Osteoblast (primary cell): ENCODE measurements at regions not wholly inside any gene's neighbourhood (a gene's known extent, or its start where the extent isn't known, plus 50 kb on each side); places are given as distances from the start of the nearest gene placed in this dataset.

Experiments
- DNase-seq: peaks from one replicate; pipeline ENCODE4 v3.0.0; 2011; ENCODE audit warnings: low spot score, mixed read lengths; ENCODE audit not compliant: insufficient read length; ENCODE audit errors: missing footprints
- H2AFZ ChIP-seq: 2 replicates; pipeline ENCODE4 v1.6.0; 2011; ENCODE audit warnings: mild to moderate bottlenecking, low read length
- H3K27ac ChIP-seq: 2 replicates; pipeline ENCODE4 v1.5.1; 2011; ENCODE audit warnings: mild to moderate bottlenecking, low read depth, low read length, moderate library complexity
- H3K27me3 ChIP-seq: 2 replicates; pipeline ENCODE4 v1.6.0; 2012; ENCODE audit warnings: mild to moderate bottlenecking, control low read depth, inconsistent platforms, low read length, moderate library complexity; ENCODE audit not compliant: insufficient read depth
- H3K36me3 ChIP-seq: 2 replicates; pipeline ENCODE4 v1.5.1; 2011; ENCODE audit warnings: mild to moderate bottlenecking, low read length, control low read depth, moderate library complexity; ENCODE audit not compliant: insufficient read depth
- H3K4me1 ChIP-seq: 2 replicates; pipeline ENCODE4 v1.5.1; 2011; ENCODE audit warnings: mild to moderate bottlenecking, low read length, control low read depth, moderate library complexity; ENCODE audit not compliant: insufficient read depth
- H3K4me2 ChIP-seq: 2 replicates; pipeline ENCODE4 v1.6.0; 2011; ENCODE audit warnings: mild to moderate bottlenecking, low read length; ENCODE audit not compliant: insufficient read depth
- H3K4me3 ChIP-seq: fragments of 200-600 bp; sonication (generic); 3 replicates; pipeline ENCODE4 v1.5.1; 2012; ENCODE audit warnings: mild to moderate bottlenecking, low read length, inconsistent platforms; ENCODE audit not compliant: insufficient read depth
- H3K79me2 ChIP-seq: 2 replicates; pipeline ENCODE4 v1.6.0; 2012; ENCODE audit warnings: mild to moderate bottlenecking, low read length, control low read depth, inconsistent platforms; ENCODE audit not compliant: insufficient read depth
- H3K9me3 ChIP-seq: 2 replicates; pipeline ENCODE4 v1.5.1; 2011; ENCODE audit warnings: low read depth, low read length, control low read depth
- H4K20me1 ChIP-seq: 2 replicates; pipeline ENCODE4 v1.6.0; 2012; ENCODE audit warnings: mild to moderate bottlenecking, low read length, control low read depth; ENCODE audit not compliant: insufficient read depth
- CTCF ChIP-seq: IDR thresholded peaks from 2 replicates; pipeline ENCODE4 v1.5.1; 2011; ENCODE audit warnings: mild to moderate bottlenecking, low read depth, low read length, moderate library complexity; ENCODE audit errors: extremely low read depth

DNA sequence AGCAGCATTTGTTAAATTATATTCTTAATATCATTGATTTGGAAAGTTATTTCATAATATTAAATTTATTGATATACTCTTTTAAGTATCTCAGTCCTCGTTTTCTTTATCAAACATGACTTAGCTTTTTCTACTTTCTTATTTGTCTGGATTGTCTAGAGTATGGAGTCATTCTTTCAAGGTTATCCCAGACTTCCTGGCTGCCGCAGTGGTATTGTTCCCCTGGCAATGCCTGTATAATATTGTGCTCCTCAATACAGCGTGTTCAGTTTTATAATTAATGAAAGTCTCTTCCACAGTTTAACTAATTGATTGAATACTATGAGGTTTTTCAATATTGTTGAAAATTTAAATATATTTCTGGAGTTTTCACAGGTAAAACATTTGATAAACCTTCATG, 310.9 kb downstream of the ANKRD50 start:
- Histone ChIP-seq H3K27ac (no peak overlapping the region), H3K79me2 (no peaks in the 10 kb centered on the region), H3K27me3 (no peaks in the 10 kb centered on the region), H4K20me1 (no peaks in the 10 kb centered on the region), H3K9me3 (no peaks in the 10 kb centered on the region), H2AFZ (no peak overlapping the region), H3K4me2 (no peak overlapping the region), H3K4me1 (no peaks in the 10 kb centered on the region), H3K4me3 (no peak overlapping the region), H3K36me3 (no peaks in the 10 kb centered on the region)
- DNase-seq: no peak
- no peak for TF ChIP-seq CTCF

DNA sequence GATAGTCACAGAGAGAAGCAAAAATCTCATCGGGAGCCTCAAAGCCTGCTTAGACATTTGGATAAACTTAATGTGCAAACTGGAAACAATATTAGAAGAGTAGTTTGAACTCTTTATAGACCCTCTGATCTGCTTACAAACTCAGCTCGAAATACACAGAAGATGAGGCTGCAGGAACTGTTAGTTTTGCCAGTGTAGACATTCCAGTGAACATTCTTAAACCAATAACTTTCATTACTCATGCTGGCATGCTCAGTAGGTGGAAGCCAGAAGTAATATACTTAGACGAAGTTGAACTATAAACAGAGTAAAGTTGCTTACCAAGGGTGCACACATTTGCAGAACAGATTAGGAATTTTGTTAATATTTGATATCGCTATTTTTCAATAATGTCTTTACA, 303.5 kb downstream of the ANKRD50 start:
- no peaks in the 10 kb centered on the region for H3K9me3 ChIP-seq
- H3K4me2 ChIP-seq: peak overlapping the region; percentile 32
- peaks cover 9% of the 10 kb centered on the region for H3K4me1 ChIP-seq
- peak overlapping the region; percentile 69 for H2AFZ ChIP-seq
- no peaks in the 10 kb centered on the region for H3K36me3 ChIP-seq
- H3K79me2 ChIP-seq: no peaks in the 10 kb centered on the region
- no peak overlapping the region for H3K4me3 ChIP-seq
- DNase-seq: no peak
- no peaks in the 10 kb centered on the region for H3K27me3 ChIP-seq
- peak overlapping the region; percentile 20 for H3K27ac ChIP-seq
- H4K20me1 ChIP-seq: no peaks in the 10 kb centered on the region
- TF ChIP-seq CTCF: no peak

DNA sequence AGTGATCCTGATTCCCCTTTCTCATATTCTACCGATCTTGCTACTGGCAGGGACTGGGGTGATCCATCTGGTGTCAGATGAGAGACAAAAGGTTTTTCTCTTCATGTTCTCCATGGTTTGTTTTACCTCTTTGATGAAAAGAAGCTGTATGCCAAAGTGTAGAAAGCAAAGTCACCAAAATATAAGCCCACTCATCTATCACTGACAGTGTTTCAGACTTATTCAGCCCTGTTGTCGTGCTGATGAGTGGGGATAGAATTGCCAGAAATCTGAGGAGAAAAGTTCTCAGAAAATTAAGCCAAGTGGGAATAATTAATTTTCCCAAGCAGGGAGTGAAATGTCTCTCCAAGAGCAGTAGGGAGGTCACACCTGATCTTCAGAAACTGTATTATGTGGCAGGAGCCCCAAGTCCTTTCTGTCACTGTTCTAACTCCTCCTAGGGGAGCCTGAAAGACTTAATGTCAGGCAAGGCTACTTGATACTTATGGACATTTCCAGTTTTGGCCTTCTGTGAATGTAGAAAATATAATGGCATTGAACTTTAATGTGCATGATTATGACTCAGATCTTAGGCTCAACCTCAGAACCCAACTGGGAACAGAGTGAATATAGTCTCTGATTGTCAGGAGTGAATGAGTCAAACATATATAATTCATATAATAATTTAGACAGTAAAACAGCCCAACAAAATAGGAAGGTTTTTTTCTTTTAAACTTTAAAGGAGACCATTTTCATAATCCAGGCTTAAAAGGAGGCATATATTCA, 298.1 kb downstream of the ANKRD50 start:
- Histone ChIP-seq H3K4me2 (peak overlapping the region; percentile 79), H4K20me1 (no peaks in the 10 kb centered on the region), H3K27ac (peak overlapping the region; percentile 91), H3K4me1 (peaks cover 26% of the 10 kb centered on the region), H3K4me3 (peak overlapping the region; percentile 47), H3K9me3 (no peaks in the 10 kb centered on the region), H2AFZ (peak overlapping the region; percentile 33), H3K79me2 (no peaks in the 10 kb centered on the region), H3K27me3 (no peaks in the 10 kb centered on the region), H3K36me3 (no peaks in the 10 kb centered on the region)
- no peak for TF ChIP-seq CTCF
- DNase-seq: no peak

DNA sequence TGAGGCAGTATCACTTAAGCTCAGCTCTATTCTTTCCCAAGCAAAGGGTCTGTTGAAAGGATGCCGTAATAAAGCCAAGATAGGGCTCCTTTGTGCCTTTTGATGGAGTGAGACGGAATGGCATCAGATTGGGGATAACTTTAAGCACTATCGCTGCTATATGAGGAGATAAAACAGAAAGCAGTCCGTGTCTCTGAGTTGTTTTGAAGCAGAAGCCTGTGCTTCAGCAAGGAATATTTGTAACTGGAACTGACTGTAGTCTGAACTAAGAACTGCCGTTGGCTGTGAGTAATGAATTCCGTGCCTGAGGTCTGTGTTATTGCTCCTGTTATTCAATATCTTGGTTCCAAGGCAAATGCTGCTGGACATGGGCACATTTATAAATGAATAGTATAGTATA, 297.4 kb downstream of the ANKRD50 start:
- no peak for TF ChIP-seq CTCF
- Histone ChIP-seq H2AFZ (peak overlapping the region; percentile 33), H3K4me3 (peak overlapping the region; percentile 47), H3K27me3 (no peaks in the 10 kb centered on the region), H3K4me1 (peaks cover 26% of the 10 kb centered on the region), H3K79me2 (no peaks in the 10 kb centered on the region), H3K27ac (peak overlapping the region; percentile 91), H4K20me1 (no peaks in the 10 kb centered on the region), H3K9me3 (no peaks in the 10 kb centered on the region), H3K36me3 (no peaks in the 10 kb centered on the region), H3K4me2 (peak overlapping the region; percentile 79)
- no peak for DNase-seq
